Tibial nerve (tissue), 4 donors: ENCODE measurements at regions not wholly inside any gene's neighbourhood (a gene's known extent, or its start where the extent isn't known, plus 50 kb on each side); places are given as distances from the start of the nearest gene placed in this dataset.
"Not testable (repeated sequence)": the region's sequence is repeated elsewhere in the genome, so short reads cannot be mapped to it uniquely, and the experiment has no call there.

Source experiments
- DNase-seq, 2 donors: peaks; one replicate each; pipeline ENCODE4 v3.0.0-alpha.2; 2019; ENCODE audit warnings: low spot score in 2 of 2
- H3K27ac ChIP-seq, 4 donors: fragments of 200-600 bp; sonication (generic) in 3 of 4; one replicate each; pipeline ENCODE4 v1.5.1; 2017 to 2019; ENCODE audit warnings: mild to moderate bottlenecking in 1 of 4
- H3K27me3 ChIP-seq, 2 donors: fragments of 200-600 bp; sonication (generic) in 1 of 2; one replicate each; pipeline versions ENCODE4 v1.5.1 to v1.6.0; 2017 to 2019
- H3K36me3 ChIP-seq, 3 donors: fragments of 200-600 bp; sonication (generic); one replicate each; pipeline ENCODE4 v1.5.1; 2018 to 2019
- H3K4me1 ChIP-seq, 4 donors: fragments of 200-600 bp; sonication (generic) in 3 of 4; one replicate each; pipeline ENCODE4 v1.5.1; 2017 to 2019
- H3K4me3 ChIP-seq, 4 donors: fragments of 200-600 bp; sonication (generic) in 3 of 4; one replicate each; pipeline ENCODE4 v1.5.1; 2017 to 2019; ENCODE audit warnings: mild to moderate bottlenecking in 1 of 4, moderate library complexity in 1 of 4
- H3K9me3 ChIP-seq, 4 donors: fragments of 200-600 bp; sonication (generic) in 3 of 4; one replicate each; pipeline ENCODE4 v1.5.1; 2017 to 2019
- EP300 ChIP-seq, 2 donors: sonication (generic); formaldehyde crosslinking; IDR thresholded peaks; one replicate each; pipeline ENCODE4 v1.6.1; 2017; ENCODE audit warnings: antibody characterized with exemption in 2 of 2, mild to moderate bottlenecking in 1 of 2
- POLR2A ChIP-seq, 2 donors: fragments of 450-650 bp; IDR thresholded peaks; one replicate each; pipeline ENCODE4 v1.6.1; 2017; ENCODE audit warnings: antibody characterized with exemption in 2 of 2, mild to moderate bottlenecking in 2 of 2, moderate library complexity in 2 of 2
- WGBS, 2 donors: methylation state at CpG; one replicate each; pipeline ENCODE4 v1.1.5; 2018; 5-methylcytosine and 5-hydroxymethylcytosine counted together
- TF ChIP-seq, protein P1 (sequence below), 5 experiments: fragments of 200-600 bp in 3 of 5; fragments of 450-650 bp in 2 of 5; sonication (generic) in 3 of 5; IDR thresholded peaks; one replicate each; pipeline ENCODE4 v1.5.1; 2016 to 2019; ENCODE audit warnings: antibody characterized with exemption in 5 of 5, mild to moderate bottlenecking in 3 of 5, moderate library complexity in 2 of 5

DNA sequence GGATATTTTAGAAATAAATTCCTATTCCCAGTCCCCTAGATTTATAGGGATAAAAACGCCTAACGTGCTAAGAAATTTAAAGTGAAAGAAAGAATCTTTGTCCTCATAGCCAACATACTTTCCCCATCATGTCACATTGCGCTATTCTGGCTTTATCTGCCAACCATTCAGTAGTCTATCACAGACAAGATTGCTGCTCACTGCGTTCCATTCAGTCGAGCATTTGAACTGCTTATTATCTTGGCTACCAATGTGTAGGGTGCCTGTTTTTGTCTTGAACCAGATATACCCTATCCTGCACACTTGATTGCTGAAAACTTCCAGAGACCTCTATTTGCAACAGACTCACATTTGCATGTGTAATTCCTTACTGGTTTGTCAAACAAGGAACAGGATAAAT lies 751.5 kb downstream of the EPHA7 start:
- peaks cover 0 to 5% (median 0%) of the 10 kb centered on the region in 4 donors for H3K4me1 ChIP-seq
- WGBS, 2 donors, result 25 to 30% methylated on average over 5 of the region's 5 CpGs
- TF ChIP-seq, protein P1, sequence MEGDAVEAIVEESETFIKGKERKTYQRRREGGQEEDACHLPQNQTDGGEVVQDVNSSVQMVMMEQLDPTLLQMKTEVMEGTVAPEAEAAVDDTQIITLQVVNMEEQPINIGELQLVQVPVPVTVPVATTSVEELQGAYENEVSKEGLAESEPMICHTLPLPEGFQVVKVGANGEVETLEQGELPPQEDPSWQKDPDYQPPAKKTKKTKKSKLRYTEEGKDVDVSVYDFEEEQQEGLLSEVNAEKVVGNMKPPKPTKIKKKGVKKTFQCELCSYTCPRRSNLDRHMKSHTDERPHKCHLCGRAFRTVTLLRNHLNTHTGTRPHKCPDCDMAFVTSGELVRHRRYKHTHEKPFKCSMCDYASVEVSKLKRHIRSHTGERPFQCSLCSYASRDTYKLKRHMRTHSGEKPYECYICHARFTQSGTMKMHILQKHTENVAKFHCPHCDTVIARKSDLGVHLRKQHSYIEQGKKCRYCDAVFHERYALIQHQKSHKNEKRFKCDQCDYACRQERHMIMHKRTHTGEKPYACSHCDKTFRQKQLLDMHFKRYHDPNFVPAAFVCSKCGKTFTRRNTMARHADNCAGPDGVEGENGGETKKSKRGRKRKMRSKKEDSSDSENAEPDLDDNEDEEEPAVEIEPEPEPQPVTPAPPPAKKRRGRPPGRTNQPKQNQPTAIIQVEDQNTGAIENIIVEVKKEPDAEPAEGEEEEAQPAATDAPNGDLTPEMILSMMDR (IDR thresholded peaks at IDR 0.05), result no peak
- no peak for TF ChIP-seq POLR2A (IDR thresholded peaks at IDR 0.05)
- no peak for TF ChIP-seq EP300 (IDR thresholded peaks at IDR 0.05)
- H3K27ac ChIP-seq, result no peak overlapping the region
- no peak overlapping the region for H3K4me3 ChIP-seq
- no peak for DNase-seq
- no peaks in the 10 kb centered on the region for H3K9me3 ChIP-seq
- H3K27me3 ChIP-seq, result no peaks in the 10 kb centered on the region
- no peaks in the 10 kb centered on the region for H3K36me3 ChIP-seq

- H3K27ac ChIP-seq, result no peak overlapping the region
- no peaks in the 10 kb centered on the region for H3K36me3 ChIP-seq
- no peak for DNase-seq
- no peaks in the 10 kb centered on the region for H3K4me1 ChIP-seq
- no peak overlapping the region for H3K4me3 ChIP-seq
- H3K27me3 ChIP-seq, result no peaks in the 10 kb centered on the region
- TF ChIP-seq, protein P1 (IDR thresholded peaks at IDR 0.05), result no peak
- TF ChIP-seq POLR2A (IDR thresholded peaks at IDR 0.05), result no peak
- no peak for TF ChIP-seq EP300 (IDR thresholded peaks at IDR 0.05)
- peaks cover 0 to 8% (median 0%) of the 10 kb centered on the region in 4 donors for H3K9me3 ChIP-seq
- 65 to 67% methylated on average over 5 of the region's 5 CpGs for WGBS, 2 donors
These were observed 770.8 kb downstream of the EPHA7 start for GRCh38 chr6:92648364-92649086.

GRCh38 chr6:92647630-92648029 lies 771.7 kb downstream of the EPHA7 start:
- Histone ChIP-seq H3K4me1 (no peaks in the 10 kb centered on the region), H3K9me3 (peaks cover 0 to 12% (median 0%) of the 10 kb centered on the region in 4 donors), H3K4me3 (no peak overlapping the region), H3K36me3 (no peaks in the 10 kb centered on the region), H3K27me3 (no peaks in the 10 kb centered on the region), H3K27ac (no peak overlapping the region)
- DNase-seq, result no peak
- 63 to 67% methylated on average over 5 of the region's 5 CpGs for WGBS, 2 donors
- TF ChIP-seq, protein P1 (IDR thresholded peaks at IDR 0.05), result no peak
- TF ChIP-seq EP300 (IDR thresholded peaks at IDR 0.05) (no peak), POLR2A (IDR thresholded peaks at IDR 0.05) (no peak)

GRCh38 chr6:92644104-92644791 lies 775.1 kb downstream of the EPHA7 start:
- WGBS, 2 donors, result 78 to 83% methylated on average over 25 of the region's 25 CpGs
- peaks cover 0 to 13% (median 0%) of the 10 kb centered on the region in 4 donors for H3K9me3 ChIP-seq
- not testable (repeated sequence) for H3K27me3 ChIP-seq, H3K36me3 ChIP-seq, H3K4me3 ChIP-seq, H3K4me1 ChIP-seq, H3K27ac ChIP-seq
- DNase-seq, result peak in 1 of 2 donors; percentile 7

DNA sequence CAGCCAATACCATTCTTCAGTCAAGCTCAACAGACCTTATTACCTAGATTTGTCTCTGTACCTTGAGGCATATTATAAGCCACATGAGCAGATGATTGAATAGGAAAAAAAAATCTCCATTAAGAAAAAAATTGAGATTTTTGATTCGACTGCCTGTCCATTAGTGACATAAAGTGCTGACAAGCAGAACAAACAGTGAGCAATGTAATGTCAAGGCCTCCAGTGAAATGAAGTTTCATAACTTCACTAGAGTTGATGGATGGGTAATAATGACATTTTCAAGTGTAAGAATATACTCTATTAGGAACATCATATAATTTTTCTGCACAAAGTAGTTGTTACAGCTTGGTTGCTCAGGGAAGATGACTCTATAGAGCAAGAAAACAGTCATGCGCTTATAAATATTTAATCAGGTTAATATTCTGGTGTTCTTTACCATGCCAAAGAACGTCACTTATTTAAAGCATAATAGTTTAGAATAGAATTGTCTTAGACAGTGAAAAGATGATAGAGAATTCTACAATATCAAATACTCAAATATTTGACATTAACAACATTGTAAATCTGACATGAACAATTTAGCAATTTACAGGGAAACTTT lies 783.7 kb downstream of the EPHA7 start:
- no peak overlapping the region for H3K4me3 ChIP-seq
- TF ChIP-seq, protein P1 (IDR thresholded peaks at IDR 0.05), result no peak
- TF ChIP-seq POLR2A (IDR thresholded peaks at IDR 0.05) (no peak), EP300 (IDR thresholded peaks at IDR 0.05) (no peak)
- no peaks in the 10 kb centered on the region for H3K27me3 ChIP-seq
- H3K4me1 ChIP-seq, result no peaks in the 10 kb centered on the region
- no peak overlapping the region for H3K27ac ChIP-seq
- H3K9me3 ChIP-seq, result no peaks in the 10 kb centered on the region
- no peaks in the 10 kb centered on the region for H3K36me3 ChIP-seq
- WGBS, 2 donors, result 77 to 79% methylated on average over 3 of the region's 3 CpGs
- DNase-seq, result no peak
